HG02610 (cell line): ENCODE measurements at regions not wholly inside any gene's neighbourhood (a gene's known extent, or its start where the extent isn't known, plus 50 kb on each side); places are given as distances from the start of the nearest gene placed in this dataset.
"Not testable (repeated sequence)": the region's sequence is repeated elsewhere in the genome, so short reads cannot be mapped to it uniquely, and the experiment has no call there.

Experiments used
- ATAC-seq: cut with Tn5 transposase; IDR thresholded peaks from one replicate; pipeline ENCODE4 v1.9.1; 2021; ENCODE audit warnings: mild to moderate bottlenecking, moderate library complexity; ENCODE audit not compliant: unreplicated experiment

GRCh38 chr1:121518726-121519041 is 333.9 kb downstream of the SRGAP2C start:
- ATAC-seq, result no peak

- no peak for ATAC-seq
Observed at GRCh38 chr1:121519042-121519755, 334.4 kb downstream of the SRGAP2C start.

- not testable (repeated sequence) for ATAC-seq
Observed at GRCh38 chr1:121519756-121520286, 335.0 kb downstream of the SRGAP2C start.

- ATAC-seq, result no peak
Observed at GRCh38 chr1:121522061-121522759, 337.4 kb downstream of the SRGAP2C start.

GRCh38 chr1:121523112-121523511 is 338.3 kb downstream of the SRGAP2C start:
- not testable (repeated sequence) for ATAC-seq

- ATAC-seq, result no peak
Observed at GRCh38 chr1:121525355-121525754, 340.6 kb downstream of the SRGAP2C start.

- ATAC-seq, result not testable (repeated sequence)
Observed at GRCh38 chr1:121528958-121529357, 344.2 kb downstream of the SRGAP2C start.

- not testable (repeated sequence) for ATAC-seq
Observed at GRCh38 chr1:121530026-121530425, 345.3 kb downstream of the SRGAP2C start.

GRCh38 chr1:121531747-121532146 is 347.0 kb downstream of the SRGAP2C start:
- not testable (repeated sequence) for ATAC-seq

GRCh38 chr1:121538148-121538547 is 353.4 kb downstream of the SRGAP2C start:
- ATAC-seq, result not testable (repeated sequence)

- ATAC-seq, result no peak
Observed at GRCh38 chr1:121538943-121539575, 354.3 kb downstream of the SRGAP2C start.

GRCh38 chr1:121543988-121544387 is 359.2 kb downstream of the SRGAP2C start:
- not testable (repeated sequence) for ATAC-seq

GRCh38 chr1:121544500-121544899 is 359.7 kb downstream of the SRGAP2C start:
- no peak for ATAC-seq

- ATAC-seq, result not testable (repeated sequence)
Observed at GRCh38 chr1:121545899-121546298, 361.1 kb downstream of the SRGAP2C start.

GRCh38 chr1:121546830-121547591 is 362.2 kb downstream of the SRGAP2C start:
- ATAC-seq, result no peak

- ATAC-seq, result not testable (repeated sequence)
Observed at GRCh38 chr1:121547726-121548125, 363.0 kb downstream of the SRGAP2C start.

GRCh38 chr1:121550817-121551216 is 366.0 kb downstream of the SRGAP2C start:
- ATAC-seq, result not testable (repeated sequence)

GRCh38 chr1:121551491-121551890 is 366.7 kb downstream of the SRGAP2C start:
- not testable (repeated sequence) for ATAC-seq

- not testable (repeated sequence) for ATAC-seq
Observed at GRCh38 chr1:121556560-121556959, 371.8 kb downstream of the SRGAP2C start.

GRCh38 chr1:121558034-121558433 is 373.3 kb downstream of the SRGAP2C start:
- ATAC-seq, result not testable (repeated sequence)

- ATAC-seq, result no peak
Observed at GRCh38 chr1:121558514-121558913, 373.7 kb downstream of the SRGAP2C start.
